ENCODE measurements at regions not wholly inside any gene's neighbourhood (a gene's known extent, or its start where the extent isn't known, plus 50 kb on each side); places are given as distances from the start of the nearest gene placed in this dataset.

DNA sequence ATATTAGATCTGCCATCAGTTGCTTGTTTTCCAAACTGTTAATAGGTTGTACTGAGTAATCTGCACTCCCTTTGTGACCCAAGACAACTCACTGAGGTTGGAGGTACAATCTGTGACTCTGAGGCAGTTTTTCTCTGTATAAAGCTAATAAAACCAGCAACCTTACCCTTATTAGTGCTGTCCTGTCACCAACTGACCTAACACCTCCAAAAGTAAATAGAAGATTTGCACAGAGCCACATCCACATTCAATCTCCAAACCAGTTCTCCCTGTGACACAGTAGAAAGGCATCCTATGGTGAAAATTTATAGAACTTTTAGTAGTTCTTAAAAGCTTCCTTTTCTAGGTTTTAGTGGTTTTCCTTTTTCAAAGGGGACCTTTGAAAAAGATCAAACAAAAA, 140.4 kb upstream of the ADGRL2 start:
- DNase-seq (ENCODE audit: low spot score), result no peak
- Histone ChIP-seq H3K4me3 (ENCODE audit: low read depth, low read length, poor library complexity, severe bottlenecking) (no peak overlapping the region), H3K36me3 (ENCODE audit: insufficient read depth, low read length, poor library complexity, severe bottlenecking) (no peaks in the 10 kb centered on the region), H3K4me1 (ENCODE audit: insufficient read depth, low read length, poor library complexity, severe bottlenecking) (peaks cover 6% of the 10 kb centered on the region), H3K27me3 (replicated peaks; ENCODE audit: insufficient read depth, low read depth, low read length, poor library complexity) (no peaks in the 10 kb centered on the region), H3K27ac (ENCODE audit: low read depth, low read length, poor library complexity, severe bottlenecking) (no peak overlapping the region), H3K9me3 (ENCODE audit: low read depth, low read length, poor library complexity, severe bottlenecking) (no peaks in the 10 kb centered on the region)
- POLR2A ChIA-PET (ENCODE audit: low non-redundant PET), result no interaction called here
- intact Hi-C loops (cut with micrococcal nuclease; ENCODE audit: unreplicated experiment), result no loop called here
- BruUV-seq (replicated peaks), result no TSS peak
- CTCF ChIA-PET, result no interaction called here
- TF ChIP-seq EZH2 (IDR thresholded peaks at IDR 0.05; ENCODE audit: borderline replicate concordance, low read depth, low read length, poor library complexity, severe bottlenecking), result no peak
- TF ChIP-seq, protein P1, sequence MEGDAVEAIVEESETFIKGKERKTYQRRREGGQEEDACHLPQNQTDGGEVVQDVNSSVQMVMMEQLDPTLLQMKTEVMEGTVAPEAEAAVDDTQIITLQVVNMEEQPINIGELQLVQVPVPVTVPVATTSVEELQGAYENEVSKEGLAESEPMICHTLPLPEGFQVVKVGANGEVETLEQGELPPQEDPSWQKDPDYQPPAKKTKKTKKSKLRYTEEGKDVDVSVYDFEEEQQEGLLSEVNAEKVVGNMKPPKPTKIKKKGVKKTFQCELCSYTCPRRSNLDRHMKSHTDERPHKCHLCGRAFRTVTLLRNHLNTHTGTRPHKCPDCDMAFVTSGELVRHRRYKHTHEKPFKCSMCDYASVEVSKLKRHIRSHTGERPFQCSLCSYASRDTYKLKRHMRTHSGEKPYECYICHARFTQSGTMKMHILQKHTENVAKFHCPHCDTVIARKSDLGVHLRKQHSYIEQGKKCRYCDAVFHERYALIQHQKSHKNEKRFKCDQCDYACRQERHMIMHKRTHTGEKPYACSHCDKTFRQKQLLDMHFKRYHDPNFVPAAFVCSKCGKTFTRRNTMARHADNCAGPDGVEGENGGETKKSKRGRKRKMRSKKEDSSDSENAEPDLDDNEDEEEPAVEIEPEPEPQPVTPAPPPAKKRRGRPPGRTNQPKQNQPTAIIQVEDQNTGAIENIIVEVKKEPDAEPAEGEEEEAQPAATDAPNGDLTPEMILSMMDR (conservative IDR thresholded peaks at IDR 0.05; ENCODE audit: low read depth, low read length), result no peak

DNA sequence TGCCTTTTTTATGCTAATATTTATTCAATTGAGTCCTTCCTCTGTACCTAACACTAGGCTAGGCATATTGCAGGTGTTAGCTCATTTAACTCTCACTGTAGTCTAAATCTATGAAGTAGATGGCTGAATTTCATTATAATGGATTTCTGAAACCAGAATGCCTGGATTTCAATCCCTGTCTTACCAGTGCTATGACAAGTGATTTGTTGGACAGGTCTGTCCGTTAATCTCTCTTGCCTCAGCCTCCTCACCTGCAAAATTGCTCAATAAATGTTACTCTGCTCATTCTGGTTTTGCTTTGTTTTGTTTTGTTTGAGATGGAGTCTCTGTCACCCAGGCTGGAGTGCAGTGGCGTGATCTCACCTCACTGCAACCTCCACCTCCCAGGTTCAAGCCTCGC, 146.1 kb upstream of the ADGRL2 start:
- Histone ChIP-seq H3K36me3 (ENCODE audit: insufficient read depth, low read length, poor library complexity, severe bottlenecking) (no peaks in the 10 kb centered on the region), H3K27ac (ENCODE audit: low read depth, low read length, poor library complexity, severe bottlenecking) (no peak overlapping the region), H3K4me3 (ENCODE audit: low read depth, low read length, poor library complexity, severe bottlenecking) (no peak overlapping the region), H3K9me3 (ENCODE audit: low read depth, low read length, poor library complexity, severe bottlenecking) (no peaks in the 10 kb centered on the region), H3K4me1 (ENCODE audit: insufficient read depth, low read length, poor library complexity, severe bottlenecking) (no peaks in the 10 kb centered on the region), H3K27me3 (replicated peaks; ENCODE audit: insufficient read depth, low read depth, low read length, poor library complexity) (no peaks in the 10 kb centered on the region)
- no TSS peak for BruUV-seq (replicated peaks)
- DNase-seq (ENCODE audit: low spot score), result no peak
- intact Hi-C loops (cut with micrococcal nuclease; ENCODE audit: unreplicated experiment), result no loop called here
- ChIA-PET POLR2A (ENCODE audit: low non-redundant PET) (no interaction called here), CTCF (no interaction called here)
- TF ChIP-seq, protein P1 (conservative IDR thresholded peaks at IDR 0.05; ENCODE audit: low read depth, low read length), result no peak
- TF ChIP-seq EZH2 (IDR thresholded peaks at IDR 0.05; ENCODE audit: borderline replicate concordance, low read depth, low read length, poor library complexity, severe bottlenecking), result no peak

DNA sequence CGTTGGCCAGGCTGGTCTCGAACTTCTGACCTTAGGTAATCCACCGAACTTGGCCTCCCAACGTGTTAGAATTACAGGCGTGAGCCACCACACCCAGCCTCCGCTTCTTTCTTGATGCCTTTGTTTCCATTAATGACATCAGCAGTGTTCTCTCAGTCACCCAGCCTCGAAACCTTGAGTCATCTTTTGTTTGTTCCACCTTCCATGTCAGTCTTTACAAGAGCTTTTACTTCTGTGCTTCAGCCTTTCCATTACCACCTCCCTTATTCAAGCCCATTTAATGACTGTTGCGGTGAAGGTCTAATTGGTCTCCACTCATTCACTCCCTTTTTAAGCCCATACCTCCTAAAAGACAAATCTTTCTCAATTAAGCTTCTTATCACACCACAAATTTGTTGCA, 146.6 kb upstream of the ADGRL2 start:
- no peak for DNase-seq (ENCODE audit: low spot score)
- Histone ChIP-seq H3K4me3 (ENCODE audit: low read depth, low read length, poor library complexity, severe bottlenecking) (no peak overlapping the region), H3K27ac (ENCODE audit: low read depth, low read length, poor library complexity, severe bottlenecking) (no peak overlapping the region), H3K27me3 (replicated peaks; ENCODE audit: insufficient read depth, low read depth, low read length, poor library complexity) (no peaks in the 10 kb centered on the region), H3K9me3 (ENCODE audit: low read depth, low read length, poor library complexity, severe bottlenecking) (no peaks in the 10 kb centered on the region), H3K4me1 (ENCODE audit: insufficient read depth, low read length, poor library complexity, severe bottlenecking) (no peaks in the 10 kb centered on the region), H3K36me3 (ENCODE audit: insufficient read depth, low read length, poor library complexity, severe bottlenecking) (no peaks in the 10 kb centered on the region)
- intact Hi-C loops (cut with micrococcal nuclease; ENCODE audit: unreplicated experiment), result no loop called here
- ChIA-PET CTCF (no interaction called here), POLR2A (ENCODE audit: low non-redundant PET) (no interaction called here)
- BruUV-seq (replicated peaks), result no TSS peak
- TF ChIP-seq, protein P1 (conservative IDR thresholded peaks at IDR 0.05; ENCODE audit: low read depth, low read length), result no peak
- no peak for TF ChIP-seq EZH2 (IDR thresholded peaks at IDR 0.05; ENCODE audit: borderline replicate concordance, low read depth, low read length, poor library complexity, severe bottlenecking)

Data from A673 (cell line).